ENCODE measurements at regions not wholly inside any gene's neighbourhood (a gene's known extent, or its start where the extent isn't known, plus 50 kb on each side); places are given as distances from the start of the nearest gene placed in this dataset.

- no peak for TF ChIP-seq EZH2 (IDR thresholded peaks at IDR 0.05; ENCODE audit: borderline replicate concordance, low read depth, low read length, severe bottlenecking)
- no peak for TF ChIP-seq CTCF (IDR thresholded peaks at IDR 0.05; ENCODE audit: borderline replicate concordance, extremely low read depth, low read length, poor library complexity, severe bottlenecking)
- no peaks in the 10 kb centered on the region for H3K27me3 ChIP-seq (ENCODE audit: insufficient read depth, low read length, poor library complexity)
- no peaks in the 10 kb centered on the region for H4K20me1 ChIP-seq (ENCODE audit: insufficient read depth, low read length)
- no peaks in the 10 kb centered on the region for H3K9me3 ChIP-seq (ENCODE audit: insufficient read depth, low read length, severe bottlenecking)
- H3K9ac ChIP-seq (ENCODE audit: low read depth, low read length): no peak overlapping the region
- H3K4me3 ChIP-seq (ENCODE audit: low read depth in 1 of 2, low read length in 2 of 2): no peak overlapping the region
- no peaks in the 10 kb centered on the region for H3K79me2 ChIP-seq (ENCODE audit: insufficient read depth, low read length)
- no peak for DNase-seq
- H3K4me2 ChIP-seq (ENCODE audit: insufficient read depth, low read length): no peak overlapping the region
- no peak for ATAC-seq (ENCODE audit: insufficient read depth, low read depth)
- no peak overlapping the region for H3K27ac ChIP-seq (ENCODE audit: low read length)
- no peaks in the 10 kb centered on the region for H3K36me3 ChIP-seq (ENCODE audit: insufficient read depth, low read length)
- H3K4me1 ChIP-seq (ENCODE audit: insufficient read depth, low read length): no peaks in the 10 kb centered on the region
- no peak overlapping the region for H2AFZ ChIP-seq (ENCODE audit: low read depth, low read length)
These were observed 57.7 kb downstream of the INHBB start for GRCh38 chr2:120403676-120404075.

GRCh38 chr2:120404274-120404673 is 58.3 kb downstream of the INHBB start:
- Histone ChIP-seq H3K27ac (ENCODE audit: low read length) (no peak overlapping the region), H2AFZ (ENCODE audit: low read depth, low read length) (no peak overlapping the region), H3K79me2 (ENCODE audit: insufficient read depth, low read length) (no peaks in the 10 kb centered on the region), H3K9ac (ENCODE audit: low read depth, low read length) (no peak overlapping the region), H3K4me2 (ENCODE audit: insufficient read depth, low read length) (no peak overlapping the region), H3K27me3 (ENCODE audit: insufficient read depth, low read length, poor library complexity) (no peaks in the 10 kb centered on the region), H3K36me3 (ENCODE audit: insufficient read depth, low read length) (no peaks in the 10 kb centered on the region), H3K4me1 (ENCODE audit: insufficient read depth, low read length) (no peaks in the 10 kb centered on the region), H4K20me1 (ENCODE audit: insufficient read depth, low read length) (no peaks in the 10 kb centered on the region), H3K9me3 (ENCODE audit: insufficient read depth, low read length, severe bottlenecking) (no peaks in the 10 kb centered on the region), H3K4me3 (ENCODE audit: low read depth in 1 of 2, low read length in 2 of 2) (no peak overlapping the region)
- TF ChIP-seq CTCF (IDR thresholded peaks at IDR 0.05; ENCODE audit: borderline replicate concordance, extremely low read depth, low read length, poor library complexity, severe bottlenecking): no peak
- no peak for TF ChIP-seq EZH2 (IDR thresholded peaks at IDR 0.05; ENCODE audit: borderline replicate concordance, low read depth, low read length, severe bottlenecking)
- no peak for ATAC-seq (ENCODE audit: insufficient read depth, low read depth)
- no peak for DNase-seq

DNA sequence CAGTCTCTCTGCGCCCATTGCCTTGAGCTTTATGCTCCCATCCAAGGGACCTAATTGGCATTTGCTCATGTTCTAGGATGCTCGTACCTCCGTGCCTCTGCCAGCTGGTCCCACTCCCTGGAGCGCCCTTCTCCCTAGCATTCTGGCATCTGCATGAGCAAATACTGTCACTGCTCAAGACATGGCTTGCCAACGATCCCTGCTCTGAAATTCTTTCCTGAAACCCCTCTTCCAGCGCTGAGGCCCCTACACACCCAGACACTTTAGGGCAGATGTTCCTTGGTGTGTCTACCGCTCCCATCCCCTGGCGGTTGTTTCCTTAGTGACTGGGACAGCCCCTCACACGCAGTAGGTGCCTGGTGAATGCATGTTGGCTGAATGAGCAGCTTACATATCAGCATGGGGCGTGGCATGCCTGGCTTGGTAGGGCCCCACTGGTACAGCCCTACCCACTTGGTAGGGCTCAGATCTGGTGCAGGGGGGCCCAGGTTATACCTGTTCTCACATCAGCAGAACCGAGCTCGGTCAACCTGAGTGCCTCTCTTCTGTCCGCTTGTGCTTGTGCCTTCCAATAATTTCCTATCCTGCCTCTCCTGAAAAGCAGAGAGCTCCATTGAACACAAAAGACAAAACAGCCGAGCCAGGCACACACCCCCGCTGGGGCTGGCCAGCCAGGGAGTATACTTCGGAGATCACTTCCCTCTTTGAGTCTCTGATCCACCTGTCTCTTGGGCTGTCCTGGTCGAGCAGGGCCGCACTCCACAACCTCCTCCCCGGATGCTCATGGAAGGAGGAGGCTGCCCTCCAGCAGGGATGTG is 59.2 kb downstream of the INHBB start:
- no peaks in the 10 kb centered on the region for H4K20me1 ChIP-seq (ENCODE audit: insufficient read depth, low read length)
- no peaks in the 10 kb centered on the region for H3K4me1 ChIP-seq (ENCODE audit: insufficient read depth, low read length)
- H3K36me3 ChIP-seq (ENCODE audit: insufficient read depth, low read length): no peaks in the 10 kb centered on the region
- no peaks in the 10 kb centered on the region for H3K9me3 ChIP-seq (ENCODE audit: insufficient read depth, low read length, severe bottlenecking)
- H3K4me3 ChIP-seq (ENCODE audit: low read depth in 1 of 2, low read length in 2 of 2): no peak overlapping the region
- no peak overlapping the region for H3K4me2 ChIP-seq (ENCODE audit: insufficient read depth, low read length)
- H3K9ac ChIP-seq (ENCODE audit: low read depth, low read length): no peak overlapping the region
- DNase-seq (no peak), ATAC-seq (ENCODE audit: insufficient read depth, low read depth) (no peak)
- H3K79me2 ChIP-seq (ENCODE audit: insufficient read depth, low read length): no peaks in the 10 kb centered on the region
- H3K27me3 ChIP-seq (ENCODE audit: insufficient read depth, low read length, poor library complexity): no peaks in the 10 kb centered on the region
- TF ChIP-seq EZH2 (IDR thresholded peaks at IDR 0.05; ENCODE audit: borderline replicate concordance, low read depth, low read length, severe bottlenecking) (no peak), CTCF (IDR thresholded peaks at IDR 0.05; ENCODE audit: borderline replicate concordance, extremely low read depth, low read length, poor library complexity, severe bottlenecking) (no peak)
- no peak overlapping the region for H2AFZ ChIP-seq (ENCODE audit: low read depth, low read length)
- no peak overlapping the region for H3K27ac ChIP-seq (ENCODE audit: low read length)
